ENCODE measurements at regions not wholly inside any gene's neighbourhood (a gene's known extent, or its start where the extent isn't known, plus 50 kb on each side); places are given as distances from the start of the nearest gene placed in this dataset.

- DNase-seq (ENCODE audit: low read depth) = no peak
These were observed 1388.7 kb downstream of the BRD1 start for GRCh38 chr22:48438800-48439559.

GRCh38 chr22:48438096-48438495, 1389.6 kb downstream of the BRD1 start:
- no peak for DNase-seq (ENCODE audit: low read depth)

- no peak for DNase-seq (ENCODE audit: low read depth)
These were observed 1391.3 kb downstream of the BRD1 start for GRCh38 chr22:48436201-48436931.

- no peak for DNase-seq (ENCODE audit: low read depth)
These were observed 1392.8 kb downstream of the BRD1 start for GRCh38 chr22:48434868-48435250.

GRCh38 chr22:48434156-48434867, 1393.4 kb downstream of the BRD1 start:
- no peak for DNase-seq (ENCODE audit: low read depth)

GRCh38 chr22:48433647-48434046, 1394.0 kb downstream of the BRD1 start:
- no peak for DNase-seq (ENCODE audit: low read depth)

GRCh38 chr22:48432781-48433518, 1394.7 kb downstream of the BRD1 start:
- no peak for DNase-seq (ENCODE audit: low read depth)

- DNase-seq (ENCODE audit: low read depth) = no peak
These were observed 1395.9 kb downstream of the BRD1 start for GRCh38 chr22:48431536-48432315.

GRCh38 chr22:48431014-48431413, 1396.7 kb downstream of the BRD1 start:
- no peak for DNase-seq (ENCODE audit: low read depth)

- no peak for DNase-seq (ENCODE audit: low read depth)
These were observed 1398.1 kb downstream of the BRD1 start for GRCh38 chr22:48429446-48430020.

- DNase-seq (ENCODE audit: low read depth) = no peak
These were observed 1398.9 kb downstream of the BRD1 start for GRCh38 chr22:48428631-48429371.

- no peak for DNase-seq (ENCODE audit: low read depth)
These were observed 1399.9 kb downstream of the BRD1 start for GRCh38 chr22:48427731-48428211.

- DNase-seq (ENCODE audit: low read depth) = no peak
These were observed 1401.0 kb downstream of the BRD1 start for GRCh38 chr22:48426466-48427380.

GRCh38 chr22:48425641-48426040, 1402.0 kb downstream of the BRD1 start:
- no peak for DNase-seq (ENCODE audit: low read depth)

GRCh38 chr22:48425091-48425506, 1402.6 kb downstream of the BRD1 start:
- DNase-seq (ENCODE audit: low read depth) = no peak

GRCh38 chr22:48424661-48425060, 1403.0 kb downstream of the BRD1 start:
- no peak for DNase-seq (ENCODE audit: low read depth)

GRCh38 chr22:48424201-48424627, 1403.5 kb downstream of the BRD1 start:
- no peak for DNase-seq (ENCODE audit: low read depth)

- no peak for DNase-seq (ENCODE audit: low read depth)
These were observed 1404.2 kb downstream of the BRD1 start for GRCh38 chr22:48423481-48423911.

- DNase-seq (ENCODE audit: low read depth) = no peak
These were observed 1404.7 kb downstream of the BRD1 start for GRCh38 chr22:48422900-48423480.

Measured in stimulated activated CD8-positive, alpha-beta memory T cell treated with anti-CD3 and anti-CD28 coated beads, Interleukin-12 subunit alpha, Interleukin-12 subunit beta, amount 100 ng/mL, for 1 hour (primary cell).